Neural cell (in vitro differentiated cells): ENCODE measurements at regions not wholly inside any gene's neighbourhood (a gene's known extent, or its start where the extent isn't known, plus 50 kb on each side); places are given as distances from the start of the nearest gene placed in this dataset.

Experiments
- EP300 ChIP-seq: fragments of 450-650 bp; conservative IDR thresholded peaks from 2 replicates; pipeline ENCODE4 v1.6.1; 2014; ENCODE audit warnings: antibody characterized with exemption, mild to moderate bottlenecking, moderate library complexity; ENCODE audit not compliant: poor library complexity, severe bottlenecking
- EZH2 ChIP-seq: fragments of 200-600, 300-800 bp; shearing (Covaris generic), sonication (generic); IDR thresholded peaks from 2 replicates; pipeline ENCODE4 v1.6.1; 2014; ENCODE audit warnings: antibody characterized with exemption, low read length, borderline replicate concordance, mild to moderate bottlenecking; ENCODE audit not compliant: insufficient read depth, poor library complexity, severe bottlenecking
- MXI1 ChIP-seq: fragments of 450-650 bp; conservative IDR thresholded peaks from 2 replicates; pipeline ENCODE4 v1.6.1; 2014; ENCODE audit warnings: antibody characterized with exemption, mild to moderate bottlenecking; ENCODE audit not compliant: poor library complexity, severe bottlenecking
- POLR2AphosphoS5 ChIP-seq: IDR thresholded peaks from 2 replicates; pipeline ENCODE4 v1.6.1; 2012
- RAD21 ChIP-seq: fragments of 450-650 bp; conservative IDR thresholded peaks from 2 replicates; pipeline ENCODE4 v1.6.1; 2014; ENCODE audit warnings: antibody characterized with exemption, mild to moderate bottlenecking, moderate library complexity
- TAF1 ChIP-seq: IDR thresholded peaks from 2 replicates; pipeline ENCODE4 v1.6.1; 2012; ENCODE audit warnings: low read depth
- TF ChIP-seq, protein P1 (sequence below): fragments of 450-650 bp; IDR thresholded peaks from 2 replicates; pipeline ENCODE4 v1.5.1; 2014; ENCODE audit warnings: antibody characterized with exemption, mild to moderate bottlenecking, moderate library complexity; ENCODE audit not compliant: poor library complexity, severe bottlenecking
- TF ChIP-seq, protein P2 (sequence below): IDR thresholded peaks from 2 replicates; pipeline ENCODE4 v1.6.1; 2012; ENCODE audit warnings: borderline replicate concordance

DNA sequence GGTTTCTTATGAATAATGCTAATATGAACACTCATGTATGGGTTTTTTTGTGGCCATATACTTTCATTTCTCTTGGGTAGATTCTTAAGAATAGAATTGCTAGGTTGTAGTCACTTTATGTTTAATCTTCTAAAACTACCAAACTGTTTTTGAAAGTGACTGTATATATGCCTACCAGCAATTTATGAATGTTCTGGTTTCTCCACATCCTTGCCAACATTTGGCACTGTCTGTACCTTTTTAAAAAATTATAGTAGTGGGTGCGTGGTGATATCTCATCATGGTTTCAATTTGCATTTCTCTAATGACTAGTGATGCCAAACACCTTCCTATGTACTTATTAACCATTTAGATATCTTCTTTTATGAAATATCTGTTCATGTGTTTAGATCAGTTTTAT, 110.6 kb upstream of the RIOK3 start:
- TF ChIP-seq, protein P1, sequence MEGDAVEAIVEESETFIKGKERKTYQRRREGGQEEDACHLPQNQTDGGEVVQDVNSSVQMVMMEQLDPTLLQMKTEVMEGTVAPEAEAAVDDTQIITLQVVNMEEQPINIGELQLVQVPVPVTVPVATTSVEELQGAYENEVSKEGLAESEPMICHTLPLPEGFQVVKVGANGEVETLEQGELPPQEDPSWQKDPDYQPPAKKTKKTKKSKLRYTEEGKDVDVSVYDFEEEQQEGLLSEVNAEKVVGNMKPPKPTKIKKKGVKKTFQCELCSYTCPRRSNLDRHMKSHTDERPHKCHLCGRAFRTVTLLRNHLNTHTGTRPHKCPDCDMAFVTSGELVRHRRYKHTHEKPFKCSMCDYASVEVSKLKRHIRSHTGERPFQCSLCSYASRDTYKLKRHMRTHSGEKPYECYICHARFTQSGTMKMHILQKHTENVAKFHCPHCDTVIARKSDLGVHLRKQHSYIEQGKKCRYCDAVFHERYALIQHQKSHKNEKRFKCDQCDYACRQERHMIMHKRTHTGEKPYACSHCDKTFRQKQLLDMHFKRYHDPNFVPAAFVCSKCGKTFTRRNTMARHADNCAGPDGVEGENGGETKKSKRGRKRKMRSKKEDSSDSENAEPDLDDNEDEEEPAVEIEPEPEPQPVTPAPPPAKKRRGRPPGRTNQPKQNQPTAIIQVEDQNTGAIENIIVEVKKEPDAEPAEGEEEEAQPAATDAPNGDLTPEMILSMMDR, result no peak
- no peak for TF ChIP-seq RAD21
- TF ChIP-seq POLR2AphosphoS5, result no peak
- no peak for TF ChIP-seq EP300
- TF ChIP-seq, protein P2, sequence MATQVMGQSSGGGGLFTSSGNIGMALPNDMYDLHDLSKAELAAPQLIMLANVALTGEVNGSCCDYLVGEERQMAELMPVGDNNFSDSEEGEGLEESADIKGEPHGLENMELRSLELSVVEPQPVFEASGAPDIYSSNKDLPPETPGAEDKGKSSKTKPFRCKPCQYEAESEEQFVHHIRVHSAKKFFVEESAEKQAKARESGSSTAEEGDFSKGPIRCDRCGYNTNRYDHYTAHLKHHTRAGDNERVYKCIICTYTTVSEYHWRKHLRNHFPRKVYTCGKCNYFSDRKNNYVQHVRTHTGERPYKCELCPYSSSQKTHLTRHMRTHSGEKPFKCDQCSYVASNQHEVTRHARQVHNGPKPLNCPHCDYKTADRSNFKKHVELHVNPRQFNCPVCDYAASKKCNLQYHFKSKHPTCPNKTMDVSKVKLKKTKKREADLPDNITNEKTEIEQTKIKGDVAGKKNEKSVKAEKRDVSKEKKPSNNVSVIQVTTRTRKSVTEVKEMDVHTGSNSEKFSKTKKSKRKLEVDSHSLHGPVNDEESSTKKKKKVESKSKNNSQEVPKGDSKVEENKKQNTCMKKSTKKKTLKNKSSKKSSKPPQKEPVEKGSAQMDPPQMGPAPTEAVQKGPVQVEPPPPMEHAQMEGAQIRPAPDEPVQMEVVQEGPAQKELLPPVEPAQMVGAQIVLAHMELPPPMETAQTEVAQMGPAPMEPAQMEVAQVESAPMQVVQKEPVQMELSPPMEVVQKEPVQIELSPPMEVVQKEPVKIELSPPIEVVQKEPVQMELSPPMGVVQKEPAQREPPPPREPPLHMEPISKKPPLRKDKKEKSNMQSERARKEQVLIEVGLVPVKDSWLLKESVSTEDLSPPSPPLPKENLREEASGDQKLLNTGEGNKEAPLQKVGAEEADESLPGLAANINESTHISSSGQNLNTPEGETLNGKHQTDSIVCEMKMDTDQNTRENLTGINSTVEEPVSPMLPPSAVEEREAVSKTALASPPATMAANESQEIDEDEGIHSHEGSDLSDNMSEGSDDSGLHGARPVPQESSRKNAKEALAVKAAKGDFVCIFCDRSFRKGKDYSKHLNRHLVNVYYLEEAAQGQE, result no peak
- no peak for TF ChIP-seq EZH2
- no peak for TF ChIP-seq MXI1
- no peak for TF ChIP-seq TAF1
